RWPE1 (cell line): ENCODE measurements at regions not wholly inside any gene's neighbourhood (a gene's known extent, or its start where the extent isn't known, plus 50 kb on each side); places are given as distances from the start of the nearest gene placed in this dataset.

ENCODE experiments used
- CTCF ChIA-PET: fragments of 350-600 bp; sonication (Branson Sonifier 250); formaldehyde crosslinking; extraction: SDS; loops from one replicate; lab custom pipeline; 2021; lab: Yijun Ruan, JAX
- POLR2A ChIA-PET: fragments of 400-600 bp; formaldehyde crosslinking; extraction: SDS; loops from one replicate; lab custom pipeline; 2020; ENCODE audit warnings: antibody characterized with exemption; ENCODE audit not compliant: low non-redundant PET; lab: Yijun Ruan, JAX
- DNase-seq: peaks from one replicate; pipeline ENCODE4 v3.0.0; 2012; ENCODE audit warnings: low spot score
- H3K27ac ChIP-seq: fragments of 450-650 bp; 2 replicates; pipeline ENCODE4 v1.5.1; 2017
- CTCF ChIP-seq: fragments of 450-650 bp; conservative IDR thresholded peaks from 2 replicates; pipeline ENCODE4 v1.5.1; 2017; ENCODE audit warnings: low read depth, mild to moderate bottlenecking

- DNase-seq, result no peak
- TF ChIP-seq CTCF, result no peak
- ChIA-PET CTCF (interaction anchor here (0.6 kb wide), 1 partner anchor 142 kb away, joined by 3 read pairs; no protein-coding TSS in a partner anchor), POLR2A (no interaction called here)
- H3K27ac ChIP-seq, result no peak overlapping the region
Measured at GRCh38 chr13:111411919-111412650, 91.6 kb downstream of the TEX29 start.

DNA sequence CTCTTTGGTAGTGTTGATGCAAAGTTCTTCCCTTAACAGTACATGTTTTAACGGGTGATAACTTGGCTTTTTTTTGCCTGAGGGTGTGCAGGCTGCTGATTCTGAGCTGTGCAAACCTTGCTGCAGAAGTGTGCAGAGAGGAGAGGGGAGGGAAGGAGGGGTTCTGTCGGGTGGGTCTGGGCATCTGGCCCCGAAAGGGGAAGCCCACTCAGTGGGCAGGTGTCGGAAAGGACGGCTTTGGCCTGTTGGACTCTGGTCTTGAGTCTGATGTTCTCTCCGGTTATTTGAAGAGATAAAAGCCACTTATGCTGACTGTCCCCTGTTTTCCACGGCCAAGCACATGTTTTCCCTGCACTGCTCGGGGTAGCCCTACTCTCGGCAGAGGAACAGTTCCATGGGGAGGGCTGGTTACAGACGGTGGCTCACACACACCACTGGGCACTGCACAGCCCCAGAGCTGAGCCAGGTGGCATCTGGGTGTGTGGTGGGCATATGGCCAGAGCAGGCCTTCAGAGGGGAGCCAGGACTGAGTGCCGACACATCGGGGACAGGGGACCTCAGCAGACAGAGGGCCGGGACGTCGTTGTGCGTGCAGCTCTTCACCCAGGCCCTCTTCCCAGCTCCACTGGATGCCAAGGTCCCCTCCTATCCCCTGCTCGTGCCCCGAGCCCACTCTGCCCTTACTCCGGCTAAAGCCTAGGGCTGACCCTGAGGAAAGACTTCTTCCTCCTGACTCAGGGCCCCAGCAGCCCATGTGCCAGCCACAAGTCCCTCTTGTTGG, 93.2 kb downstream of the TEX29 start:
- POLR2A ChIA-PET, result no interaction called here
- DNase-seq, result no peak
- TF ChIP-seq CTCF, result no peak

DNA sequence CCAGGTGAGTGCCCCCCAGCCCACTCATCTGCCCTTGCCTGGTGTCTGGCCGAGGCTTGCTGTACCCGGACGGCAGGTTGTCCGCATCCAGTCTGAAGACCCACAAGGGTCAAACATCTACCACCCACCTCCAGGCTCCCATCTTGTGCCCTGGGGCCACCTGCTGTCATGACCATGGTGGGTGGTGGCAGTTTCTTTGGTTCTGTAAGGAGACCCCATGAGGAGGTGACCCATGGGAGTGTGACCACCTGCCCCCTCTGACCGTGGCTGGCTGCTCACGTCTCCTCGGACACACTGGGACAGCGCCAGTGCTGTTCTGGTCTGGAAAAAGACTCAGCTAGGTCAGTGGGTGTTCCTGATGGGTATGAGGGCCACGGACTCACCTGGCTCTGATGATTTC, 93.9 kb downstream of the TEX29 start:
- TF ChIP-seq CTCF, result no peak
- no peak for DNase-seq
- ChIA-PET CTCF (no interaction called here), POLR2A (no interaction called here)
- H3K27ac ChIP-seq, result no peak overlapping the region

More for the DNA sequence above, 93.2 kb downstream of the TEX29 start:
- CTCF ChIA-PET, result no interaction called here
- H3K27ac ChIP-seq, result no peak overlapping the region

DNA sequence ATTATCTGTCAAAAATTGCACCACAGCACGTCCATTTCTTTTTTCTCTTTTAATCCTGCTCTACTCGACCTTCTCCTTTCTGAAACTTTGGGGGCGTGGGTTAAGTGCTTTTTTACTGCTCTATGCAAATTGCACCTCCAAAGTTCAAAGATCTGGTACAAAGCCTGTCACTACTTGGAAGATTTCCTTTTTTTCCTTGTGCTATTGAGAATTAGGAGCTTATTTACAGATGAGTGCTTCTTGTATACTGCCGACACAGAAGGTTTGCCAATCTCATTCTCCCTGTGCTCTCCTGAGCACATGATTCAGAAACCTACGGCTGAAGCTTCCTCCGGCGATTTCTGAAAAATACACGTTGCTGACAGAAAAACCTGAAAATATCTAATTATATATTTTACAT, 94.8 kb downstream of the TEX29 start:
- ChIA-PET POLR2A (no interaction called here), CTCF (no interaction called here)
- no peak for DNase-seq
- TF ChIP-seq CTCF, result no peak
- H3K27ac ChIP-seq, result no peak overlapping the region

GRCh38 chr13:111415765-111416164, 95.3 kb downstream of the TEX29 start:
- no peak overlapping the region for H3K27ac ChIP-seq
- POLR2A ChIA-PET, result no interaction called here
- CTCF ChIA-PET, result no interaction called here
- no peak for DNase-seq
- TF ChIP-seq CTCF, result no peak

- ChIA-PET POLR2A (no interaction called here), CTCF (no interaction called here)
- DNase-seq, result no peak
- TF ChIP-seq CTCF, result no peak
- H3K27ac ChIP-seq, result no peak overlapping the region
Measured at GRCh38 chr13:111418101-111418500, 97.7 kb downstream of the TEX29 start.
